Neural progenitor cell (in vitro differentiated cells): ENCODE measurements at regions not wholly inside any gene's neighbourhood (a gene's known extent, or its start where the extent isn't known, plus 50 kb on each side); places are given as distances from the start of the nearest gene placed in this dataset.

Experiments used
- EZH2 ChIP-seq: fragments of 200-600 bp; sonication (generic); IDR thresholded peaks from 2 replicates; pipeline ENCODE4 v1.6.1; 2017; ENCODE audit warnings: antibody characterized with exemption, mild to moderate bottlenecking, moderate library complexity
- EZH2phosphoT487 ChIP-seq: fragments of 200-600 bp; sonication (generic); IDR thresholded peaks from 2 replicates; pipeline ENCODE4 v1.6.1; 2017; ENCODE audit warnings: antibody characterized with exemption
- TF ChIP-seq, protein P1 (sequence below): fragments of 200-600 bp; sonication (generic); IDR thresholded peaks from 2 replicates; pipeline ENCODE4 v1.5.1; 2017; ENCODE audit warnings: antibody characterized with exemption, mild to moderate bottlenecking

- TF ChIP-seq, protein P1, sequence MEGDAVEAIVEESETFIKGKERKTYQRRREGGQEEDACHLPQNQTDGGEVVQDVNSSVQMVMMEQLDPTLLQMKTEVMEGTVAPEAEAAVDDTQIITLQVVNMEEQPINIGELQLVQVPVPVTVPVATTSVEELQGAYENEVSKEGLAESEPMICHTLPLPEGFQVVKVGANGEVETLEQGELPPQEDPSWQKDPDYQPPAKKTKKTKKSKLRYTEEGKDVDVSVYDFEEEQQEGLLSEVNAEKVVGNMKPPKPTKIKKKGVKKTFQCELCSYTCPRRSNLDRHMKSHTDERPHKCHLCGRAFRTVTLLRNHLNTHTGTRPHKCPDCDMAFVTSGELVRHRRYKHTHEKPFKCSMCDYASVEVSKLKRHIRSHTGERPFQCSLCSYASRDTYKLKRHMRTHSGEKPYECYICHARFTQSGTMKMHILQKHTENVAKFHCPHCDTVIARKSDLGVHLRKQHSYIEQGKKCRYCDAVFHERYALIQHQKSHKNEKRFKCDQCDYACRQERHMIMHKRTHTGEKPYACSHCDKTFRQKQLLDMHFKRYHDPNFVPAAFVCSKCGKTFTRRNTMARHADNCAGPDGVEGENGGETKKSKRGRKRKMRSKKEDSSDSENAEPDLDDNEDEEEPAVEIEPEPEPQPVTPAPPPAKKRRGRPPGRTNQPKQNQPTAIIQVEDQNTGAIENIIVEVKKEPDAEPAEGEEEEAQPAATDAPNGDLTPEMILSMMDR, result no peak
- TF ChIP-seq EZH2phosphoT487 (no peak), EZH2 (no peak)
Observed at GRCh38 chr13:82698383-82698782, 1183.9 kb downstream of the SLITRK1 start.
